GM23248 (cell line): ENCODE measurements at regions not wholly inside any gene's neighbourhood (a gene's known extent, or its start where the extent isn't known, plus 50 kb on each side); places are given as distances from the start of the nearest gene placed in this dataset.

Experiments used
- EZH2 ChIP-seq: fragments of 200-600 bp; sonication (generic); IDR thresholded peaks from 2 replicates; pipeline ENCODE4 v1.6.1; 2018; ENCODE audit warnings: antibody characterized with exemption, mild to moderate bottlenecking; ENCODE audit not compliant: insufficient read depth, poor library complexity, severe bottlenecking
- EZH2phosphoT487 ChIP-seq: fragments of 200-600 bp; sonication (generic); IDR thresholded peaks from 2 replicates; pipeline ENCODE4 v1.6.1; 2018; ENCODE audit warnings: antibody characterized with exemption, moderate library complexity, mild to moderate bottlenecking, low read depth; ENCODE audit not compliant: insufficient read depth

DNA sequence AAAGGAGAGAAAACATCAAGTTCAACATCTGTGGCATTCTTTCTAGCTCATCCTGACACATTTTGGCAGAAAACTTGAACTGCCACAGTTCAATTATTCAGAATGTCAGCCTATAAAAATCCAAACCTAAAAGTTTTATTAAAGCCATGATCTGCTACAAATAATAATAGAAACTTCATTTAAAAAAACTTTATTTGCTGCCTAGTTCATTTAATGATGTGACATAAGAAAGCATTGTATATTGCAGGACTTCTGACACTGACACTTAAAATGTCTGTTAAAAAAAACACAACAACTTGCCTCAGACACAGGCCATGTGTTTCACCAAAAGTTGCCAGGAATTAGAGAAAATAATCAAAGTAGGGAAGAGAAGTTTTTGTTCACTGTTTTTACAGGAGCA is 88.3 kb upstream of the HTR1E start:
- no peak for TF ChIP-seq EZH2phosphoT487
- no peak for TF ChIP-seq EZH2
